Suprapubic skin (tissue), 3 donors: ENCODE measurements at regions not wholly inside any gene's neighbourhood (a gene's known extent, or its start where the extent isn't known, plus 50 kb on each side); places are given as distances from the start of the nearest gene placed in this dataset.

Source experiments
- CTCF ChIP-seq, 2 donors: fragments of 200-600 bp in 1 of 2; fragments of 450-650 bp in 1 of 2; sonication (generic) in 1 of 2; IDR thresholded peaks; one replicate each; pipeline ENCODE4 v1.5.1; 2016 to 2019; ENCODE audit warnings: antibody characterized with exemption in 2 of 2, mild to moderate bottlenecking in 1 of 2, moderate library complexity in 1 of 2
- EP300 ChIP-seq: sonication (generic); formaldehyde crosslinking; IDR thresholded peaks from one replicate; pipeline ENCODE4 v1.6.1; 2017; ENCODE audit warnings: antibody characterized with exemption
- POLR2A ChIP-seq, 2 donors: fragments of 450-650 bp; IDR thresholded peaks; one replicate each; pipeline ENCODE4 v1.6.1; 2017; ENCODE audit warnings: antibody characterized with exemption in 2 of 2, mild to moderate bottlenecking in 2 of 2, moderate library complexity in 2 of 2

- TF ChIP-seq EP300, result no peak
- TF ChIP-seq CTCF (IDR thresholded peaks at IDR 0.05), result no peak
- no peak for TF ChIP-seq POLR2A (IDR thresholded peaks at IDR 0.05)
Measured at GRCh38 chr5:114153392-114153791, 208.5 kb upstream of the KCNN2 start.
